ENCODE measurements at regions not wholly inside any gene's neighbourhood (a gene's known extent, or its start where the extent isn't known, plus 50 kb on each side); places are given as distances from the start of the nearest gene placed in this dataset.

DNA sequence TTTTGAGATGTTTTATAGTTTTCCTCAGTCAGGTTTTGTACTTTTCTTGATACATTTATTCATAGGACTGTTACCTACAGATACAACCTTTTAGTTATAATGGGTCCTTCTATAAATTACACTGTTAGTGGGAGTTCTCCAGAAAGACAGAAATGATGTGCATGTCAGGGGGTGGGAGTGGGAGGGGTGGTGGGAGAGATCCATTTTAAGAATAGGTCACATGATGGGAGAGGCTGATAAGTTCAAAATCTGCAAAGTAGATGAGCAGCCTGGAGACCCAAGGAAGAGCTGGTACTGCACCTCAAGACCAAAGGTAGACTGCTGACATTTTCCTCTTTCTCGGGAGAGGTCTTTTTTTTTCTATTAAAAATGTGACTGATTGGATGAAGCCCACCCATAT is 408.0 kb upstream of the GJE1 start:
- H3K4me1 Mint-ChIP-seq (ENCODE audit: low read depth), result peaks cover 34% of the 10 kb centered on the region; the same call in 1 of the 2 replicates
- H3K36me3 Mint-ChIP-seq (ENCODE audit: low read depth), result 0 out of 2 replicates have a peak, but pooled peaks cover 1% of the 10 kb centered on the region
- H3K27ac Mint-ChIP-seq, result no peak overlapping the region
- H3K27me3 Mint-ChIP-seq (ENCODE audit: insufficient read depth), result peaks cover 1% of the 10 kb centered on the region; the same call in 1 of the 2 replicates
- H3K9me3 Mint-ChIP-seq, result no peaks in the 10 kb centered on the region
- DNase-seq, result no peak
- H3K4me3 Mint-ChIP-seq, result no peak overlapping the region
- TF ChIP-seq, protein P1, sequence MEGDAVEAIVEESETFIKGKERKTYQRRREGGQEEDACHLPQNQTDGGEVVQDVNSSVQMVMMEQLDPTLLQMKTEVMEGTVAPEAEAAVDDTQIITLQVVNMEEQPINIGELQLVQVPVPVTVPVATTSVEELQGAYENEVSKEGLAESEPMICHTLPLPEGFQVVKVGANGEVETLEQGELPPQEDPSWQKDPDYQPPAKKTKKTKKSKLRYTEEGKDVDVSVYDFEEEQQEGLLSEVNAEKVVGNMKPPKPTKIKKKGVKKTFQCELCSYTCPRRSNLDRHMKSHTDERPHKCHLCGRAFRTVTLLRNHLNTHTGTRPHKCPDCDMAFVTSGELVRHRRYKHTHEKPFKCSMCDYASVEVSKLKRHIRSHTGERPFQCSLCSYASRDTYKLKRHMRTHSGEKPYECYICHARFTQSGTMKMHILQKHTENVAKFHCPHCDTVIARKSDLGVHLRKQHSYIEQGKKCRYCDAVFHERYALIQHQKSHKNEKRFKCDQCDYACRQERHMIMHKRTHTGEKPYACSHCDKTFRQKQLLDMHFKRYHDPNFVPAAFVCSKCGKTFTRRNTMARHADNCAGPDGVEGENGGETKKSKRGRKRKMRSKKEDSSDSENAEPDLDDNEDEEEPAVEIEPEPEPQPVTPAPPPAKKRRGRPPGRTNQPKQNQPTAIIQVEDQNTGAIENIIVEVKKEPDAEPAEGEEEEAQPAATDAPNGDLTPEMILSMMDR (IDR thresholded peaks at IDR 0.05), result no peak

DNA sequence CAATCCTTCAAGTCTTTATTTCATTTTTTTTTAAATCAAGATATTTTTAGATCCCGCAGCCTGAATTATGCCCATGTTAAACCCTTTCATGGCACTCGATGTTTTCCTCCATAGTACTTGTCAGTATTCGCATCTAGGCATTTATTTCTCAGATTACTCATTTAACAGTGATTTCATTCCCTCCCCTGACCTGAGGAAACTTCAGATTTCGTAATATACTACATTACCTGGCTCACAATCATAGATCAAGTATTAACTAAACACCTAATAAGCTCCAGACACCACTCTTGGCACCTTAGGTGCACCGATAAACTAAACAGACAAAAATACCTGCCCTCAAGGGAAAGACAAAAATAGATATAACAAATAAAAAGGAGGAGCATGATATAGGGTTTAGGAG is 413.2 kb upstream of the GJE1 start:
- Mint-ChIP-seq H3K27ac (no peak overlapping the region), H3K4me1 (ENCODE audit: low read depth) (no peaks in the 10 kb centered on the region), H3K4me3 (no peak overlapping the region), H3K27me3 (ENCODE audit: insufficient read depth) (peaks cover 2% of the 10 kb centered on the region; the same call in 1 of the 2 replicates), H3K9me3 (no peaks in the 10 kb centered on the region; the same call in 1 of the 2 replicates), H3K36me3 (ENCODE audit: low read depth) (no peaks in the 10 kb centered on the region)
- no peak for DNase-seq
- TF ChIP-seq, protein P1 (IDR thresholded peaks at IDR 0.05), result no peak

DNA sequence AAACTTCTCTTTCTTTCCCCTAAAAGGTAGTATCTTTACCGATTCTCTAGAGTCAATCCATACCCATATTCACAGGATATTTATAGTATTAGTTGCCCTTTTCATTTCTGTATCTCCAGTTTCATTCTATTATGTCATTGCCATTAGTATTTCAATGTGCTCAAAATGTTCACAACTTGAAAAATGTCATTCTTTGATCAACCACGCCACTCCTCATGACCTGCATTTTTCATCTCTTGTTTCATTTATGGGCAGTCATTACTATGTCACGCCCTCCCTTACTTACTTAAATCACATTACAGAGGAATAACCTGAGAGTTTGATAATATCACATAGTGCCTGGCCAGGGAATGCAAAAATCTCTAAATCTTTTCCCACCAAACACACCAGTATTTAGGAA is 427.3 kb upstream of the GJE1 start:
- Mint-ChIP-seq H3K36me3 (ENCODE audit: low read depth) (no peaks in the 10 kb centered on the region), H3K4me3 (no peak overlapping the region), H3K27me3 (ENCODE audit: insufficient read depth) (peaks cover 2% of the 10 kb centered on the region; the same call in 1 of the 2 replicates), H3K4me1 (ENCODE audit: low read depth) (peaks cover 8% of the 10 kb centered on the region), H3K9me3 (no peaks in the 10 kb centered on the region), H3K27ac (no peak overlapping the region)
- TF ChIP-seq, protein P1 (IDR thresholded peaks at IDR 0.05), result no peak
- DNase-seq, result no peak

DNA sequence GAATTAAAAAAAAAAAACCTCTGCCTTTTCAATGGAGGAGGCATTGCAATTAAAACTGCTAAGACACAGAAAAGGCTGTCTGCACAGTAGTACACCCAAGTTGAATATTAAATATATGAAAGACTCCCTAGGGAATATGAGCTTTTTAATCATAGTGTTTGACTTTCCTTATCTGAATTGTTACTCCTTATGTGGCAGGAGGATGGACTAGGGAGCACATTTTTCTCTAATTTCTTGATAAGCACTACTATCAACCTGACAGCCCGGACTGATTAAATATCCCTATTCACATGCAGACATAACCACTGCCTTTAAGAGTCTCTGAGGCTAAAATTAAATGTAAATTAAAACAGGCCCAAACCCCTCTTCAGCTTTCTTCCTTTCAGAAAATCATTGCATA is 428.6 kb upstream of the GJE1 start:
- Mint-ChIP-seq H3K27ac (no peak overlapping the region), H3K27me3 (ENCODE audit: insufficient read depth) (no peaks in the 10 kb centered on the region), H3K36me3 (ENCODE audit: low read depth) (no peaks in the 10 kb centered on the region), H3K4me1 (ENCODE audit: low read depth) (peaks cover 8% of the 10 kb centered on the region), H3K4me3 (no peak overlapping the region), H3K9me3 (no peaks in the 10 kb centered on the region)
- no peak for DNase-seq
- TF ChIP-seq, protein P1 (IDR thresholded peaks at IDR 0.05), result no peak

DNA sequence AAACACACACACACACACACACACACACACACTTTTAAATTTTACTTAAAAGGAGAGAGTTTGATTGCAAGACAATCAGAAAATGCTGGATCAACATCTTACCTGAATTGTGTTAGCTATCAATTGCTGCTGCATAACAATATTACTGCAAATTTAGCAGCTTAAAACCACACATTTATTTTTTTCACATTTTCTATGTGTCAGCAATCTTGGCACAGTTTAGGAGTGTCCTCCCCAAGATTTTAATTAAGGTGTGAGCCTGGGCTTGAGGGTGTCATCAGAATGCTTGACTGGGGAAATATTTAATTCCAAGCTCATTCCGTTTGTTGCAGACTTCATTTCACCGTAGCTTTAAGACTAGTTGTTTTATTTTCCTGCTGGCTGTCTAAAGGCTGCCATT is 431.0 kb upstream of the GJE1 start:
- Mint-ChIP-seq H3K4me3 (no peak overlapping the region), H3K27me3 (ENCODE audit: insufficient read depth) (no peaks in the 10 kb centered on the region), H3K9me3 (no peaks in the 10 kb centered on the region), H3K27ac (no peak overlapping the region), H3K36me3 (ENCODE audit: low read depth) (no peaks in the 10 kb centered on the region), H3K4me1 (ENCODE audit: low read depth) (peaks cover 8% of the 10 kb centered on the region)
- TF ChIP-seq, protein P1 (IDR thresholded peaks at IDR 0.05), result no peak
- no peak for DNase-seq

DNA sequence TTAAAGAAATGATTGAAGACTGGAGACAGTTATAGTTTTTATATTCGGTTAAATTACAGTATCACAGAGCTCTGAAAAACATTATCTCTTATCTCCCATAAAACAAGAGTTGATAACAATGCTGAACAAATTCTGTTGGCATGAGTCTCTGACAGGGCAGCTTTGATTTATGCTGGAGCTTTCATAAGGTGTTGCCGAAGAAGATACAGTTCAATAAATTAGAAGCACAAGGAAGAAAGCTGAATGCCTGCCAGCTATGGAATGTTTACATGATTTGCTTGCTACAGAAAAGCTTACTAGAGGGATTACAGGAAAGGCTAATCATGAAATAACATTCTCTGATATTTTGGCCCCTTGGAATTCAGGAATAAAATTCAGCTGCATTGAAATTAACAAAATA is 431.9 kb upstream of the GJE1 start:
- no peak overlapping the region for H3K4me3 Mint-ChIP-seq
- no peaks in the 10 kb centered on the region for H3K27me3 Mint-ChIP-seq (ENCODE audit: insufficient read depth)
- no peaks in the 10 kb centered on the region for H3K9me3 Mint-ChIP-seq
- no peak for DNase-seq
- H3K4me1 Mint-ChIP-seq (ENCODE audit: low read depth), result peaks cover 8% of the 10 kb centered on the region
- H3K27ac Mint-ChIP-seq, result no peak overlapping the region
- TF ChIP-seq, protein P1 (IDR thresholded peaks at IDR 0.05), result no peak
- H3K36me3 Mint-ChIP-seq (ENCODE audit: low read depth), result no peaks in the 10 kb centered on the region

Measured in HFFc6 (cell line).